ENCODE measurements at regions not wholly inside any gene's neighbourhood (a gene's known extent, or its start where the extent isn't known, plus 50 kb on each side); places are given as distances from the start of the nearest gene placed in this dataset.

GRCh38 chr12:127728285-127728684 is 538.7 kb upstream of the TMEM132C start:
- Histone ChIP-seq H3K27me3 (ENCODE audit: insufficient read depth, low read length) (no peaks in the 10 kb centered on the region), H2BK15ac (ENCODE audit: low read depth, low read length) (no peak overlapping the region), H4K5ac (ENCODE audit: insufficient read length, low read depth, low read length) (no peak overlapping the region), H3K18ac (ENCODE audit: insufficient read length, low read depth, low read length) (no peak overlapping the region), H3K4ac (ENCODE audit: low read depth, low read length) (no peak overlapping the region), H3K56ac (ENCODE audit: insufficient read length, low read depth, low read length) (no peak overlapping the region), H2BK120ac (ENCODE audit: low read depth, low read length, poor library complexity, severe bottlenecking) (no peak overlapping the region), H2BK12ac (ENCODE audit: insufficient read length, low read depth, low read length) (no peak overlapping the region), H4K91ac (ENCODE audit: insufficient read length, low read depth, low read length) (no peak overlapping the region), H3K79me1 (ENCODE audit: insufficient read depth, low read depth, low read length, poor library complexity, severe bottlenecking) (no peaks in the 10 kb centered on the region), H3K79me2 (ENCODE audit: insufficient read depth, low read length) (no peaks in the 10 kb centered on the region), H4K8ac (replicated peaks; ENCODE audit: insufficient read length, low read depth, low read length) (no peak overlapping the region), H2BK5ac (ENCODE audit: insufficient read length, low read length) (no peak overlapping the region), H3K23ac (ENCODE audit: insufficient read length, low read depth, low read length) (no peak overlapping the region), H3K9ac (ENCODE audit: extremely low read depth, insufficient read length, low read length) (no peak overlapping the region), H3K9me3 (ENCODE audit: control insufficient read depth, low read depth, low read length) (no peaks in the 10 kb centered on the region), H3K4me1 (ENCODE audit: insufficient read depth, low read length) (no peaks in the 10 kb centered on the region), H2AK5ac (ENCODE audit: insufficient read length, low read length) (no peak overlapping the region), H4K20me1 (ENCODE audit: control insufficient read depth, insufficient read depth, insufficient read length) (no peaks in the 10 kb centered on the region), H3K14ac (ENCODE audit: insufficient read depth, low read length) (no peak overlapping the region), H2AFZ (ENCODE audit: low read length) (no peak overlapping the region), H3T11ph (ENCODE audit: low read length) (no peak overlapping the region), H3K4me2 (ENCODE audit: insufficient read depth, insufficient read length, low read length) (no peak overlapping the region), H3K23me2 (ENCODE audit: insufficient read length, low read depth, low read length, poor library complexity, severe bottlenecking) (no peaks in the 10 kb centered on the region), H3K27ac (ENCODE audit: insufficient read length, low read depth, low read length) (no peak overlapping the region), H2BK20ac (ENCODE audit: low read depth, low read length, poor library complexity, severe bottlenecking) (no peak overlapping the region)
- Mint-ChIP-seq H3K9me3 (peaks cover 3% of the 10 kb centered on the region in 2 experiments; a peak in 3 of 5 replicates), H3K4me1 (peaks cover 2 to 9% of the 10 kb centered on the region in 2 experiments; a peak in 3 of 4 replicates), H3K4me3 (no peak overlapping the region), H3K27ac (no peak overlapping the region), H3K36me3 (ENCODE audit: insufficient read depth in 1 of 3, low read depth in 3 of 3) (0 out of 7 replicates have a peak, but pooled peaks cover 0 to 1% (median 0%) of the 10 kb centered on the region in 3 experiments), H3K27me3 (ENCODE audit: low read depth) (no peaks in the 10 kb centered on the region; the same call in 1 of the 2 replicates)
- WGBS (ENCODE audit: extremely low coverage, insufficient read length, low lambda C conversion rate) = no CpG with 5 or more reads among the region's 3 CpGs
- no peak for DNase-seq
- no peak for TF ChIP-seq CTCF (conservative IDR thresholded peaks at IDR 0.05)

All from H9 (cell line).